ENCODE measurements at regions not wholly inside any gene's neighbourhood (a gene's known extent, or its start where the extent isn't known, plus 50 kb on each side); places are given as distances from the start of the nearest gene placed in this dataset.
"Not testable (repeated sequence)": the region's sequence is repeated elsewhere in the genome, so short reads cannot be mapped to it uniquely, and the experiment has no call there.

GRCh38 chr21:23152130-23152529, 2153.9 kb downstream of the NCAM2 start:
- ATAC-seq (replicated peaks in 1 of 4), result no peak
- H3K4me1 ChIP-seq (ENCODE audit: control insufficient read depth in 1 of 2, extremely low read depth in 1 of 2, insufficient read depth in 2 of 2, low read length in 2 of 2), result no peaks in the 10 kb centered on the region
- H3K9me3 Mint-ChIP-seq, result peaks cover 3 to 10% (median 6%) of the 10 kb centered on the region in 3 donors

GRCh38 chr21:23153842-23154241, 2155.6 kb downstream of the NCAM2 start:
- H3K4me1 Mint-ChIP-seq; H3K27ac ChIP-seq (ENCODE audit: low read length); DNase-seq; H3K27me3 Mint-ChIP-seq; H3K36me3 Mint-ChIP-seq; H3K27me3 ChIP-seq (replicated peaks in 1 of 2; ENCODE audit: control insufficient read depth in 2 of 2, extremely low read depth in 1 of 2, insufficient read depth in 2 of 2, low read length in 1 of 2); H3K9me3 Mint-ChIP-seq; POLR2A ChIA-PET; H3K36me3 ChIP-seq (ENCODE audit: control insufficient read depth in 2 of 2, extremely low read depth in 1 of 2, insufficient read depth in 1 of 2, low read length in 1 of 2); H3K4me1 ChIP-seq (ENCODE audit: control insufficient read depth in 1 of 2, extremely low read depth in 1 of 2, insufficient read depth in 2 of 2, low read length in 2 of 2); CTCF ChIA-PET; H3K4me3 Mint-ChIP-seq; H3K9me3 ChIP-seq; ATAC-seq (replicated peaks in 1 of 4); H3K4me3 ChIP-seq (ENCODE audit: control insufficient read depth in 1 of 2, extremely low read depth in 1 of 2, low read length in 1 of 2); H3K27ac Mint-ChIP-seq: not testable (repeated sequence)
- WGBS (ENCODE audit: insufficient coverage), result 71% methylated on average over 1 of the region's 3 CpGs

More at GRCh38 chr21:23152130-23152529, 2153.9 kb downstream of the NCAM2 start:
- no peak overlapping the region for H3K4me3 ChIP-seq (ENCODE audit: control insufficient read depth in 1 of 2, extremely low read depth in 1 of 2, low read length in 1 of 2)
- no peak overlapping the region for H3K27ac ChIP-seq (ENCODE audit: low read length)
- Mint-ChIP-seq H3K27ac (no peak overlapping the region), H3K27me3 (no peaks in the 10 kb centered on the region), H3K4me1 (no peaks in the 10 kb centered on the region), H3K4me3 (no peak overlapping the region), H3K36me3 (no peaks in the 10 kb centered on the region)
- H3K27me3 ChIP-seq (replicated peaks in 1 of 2; ENCODE audit: control insufficient read depth in 2 of 2, extremely low read depth in 1 of 2, insufficient read depth in 2 of 2, low read length in 1 of 2), result no peaks in the 10 kb centered on the region
- DNase-seq, result no peak
- CTCF ChIA-PET, result no interaction called here
- POLR2A ChIA-PET, result no interaction called here
- H3K36me3 ChIP-seq (ENCODE audit: control insufficient read depth in 2 of 2, extremely low read depth in 1 of 2, insufficient read depth in 1 of 2, low read length in 1 of 2), result no peaks in the 10 kb centered on the region
- H3K9me3 ChIP-seq, result no peaks in the 10 kb centered on the region
- WGBS (ENCODE audit: insufficient coverage), result no CpG with 5 or more reads among the region's 1 CpG

GRCh38 chr21:23155281-23155680, 2157.1 kb downstream of the NCAM2 start:
- Mint-ChIP-seq H3K27me3 (no peaks in the 10 kb centered on the region), H3K36me3 (no peaks in the 10 kb centered on the region), H3K27ac (no peak overlapping the region), H3K4me1 (no peaks in the 10 kb centered on the region), H3K4me3 (no peak overlapping the region), H3K9me3 (peaks cover 3 to 10% (median 6%) of the 10 kb centered on the region in 3 donors)
- ChIA-PET POLR2A (no interaction called here), CTCF (no interaction called here)
- no peak for DNase-seq
- no peak for ATAC-seq (replicated peaks in 1 of 4)
- Histone ChIP-seq H3K4me1 (ENCODE audit: control insufficient read depth in 1 of 2, extremely low read depth in 1 of 2, insufficient read depth in 2 of 2, low read length in 2 of 2) (no peaks in the 10 kb centered on the region), H3K27ac (ENCODE audit: low read length) (no peak overlapping the region), H3K9me3 (no peaks in the 10 kb centered on the region), H3K4me3 (ENCODE audit: control insufficient read depth in 1 of 2, extremely low read depth in 1 of 2, low read length in 1 of 2) (no peak overlapping the region), H3K27me3 (replicated peaks in 1 of 2; ENCODE audit: control insufficient read depth in 2 of 2, extremely low read depth in 1 of 2, insufficient read depth in 2 of 2, low read length in 1 of 2) (no peaks in the 10 kb centered on the region), H3K36me3 (ENCODE audit: control insufficient read depth in 2 of 2, extremely low read depth in 1 of 2, insufficient read depth in 1 of 2, low read length in 1 of 2) (no peaks in the 10 kb centered on the region)
- WGBS (ENCODE audit: insufficient coverage), result no CpG with 5 or more reads among the region's 2 CpGs

GRCh38 chr21:23160914-23161313, 2162.7 kb downstream of the NCAM2 start:
- Mint-ChIP-seq H3K9me3 (peaks cover 0 to 2% (median 0%) of the 10 kb centered on the region in 3 donors), H3K4me1 (no peaks in the 10 kb centered on the region), H3K36me3 (no peaks in the 10 kb centered on the region), H3K27ac (no peak overlapping the region), H3K4me3 (no peak overlapping the region), H3K27me3 (no peaks in the 10 kb centered on the region)
- DNase-seq (no peak), ATAC-seq (replicated peaks in 1 of 4) (no peak)
- Histone ChIP-seq H3K9me3 (no peaks in the 10 kb centered on the region), H3K36me3 (ENCODE audit: control insufficient read depth in 2 of 2, extremely low read depth in 1 of 2, insufficient read depth in 1 of 2, low read length in 1 of 2) (no peaks in the 10 kb centered on the region), H3K27me3 (replicated peaks in 1 of 2; ENCODE audit: control insufficient read depth in 2 of 2, extremely low read depth in 1 of 2, insufficient read depth in 2 of 2, low read length in 1 of 2) (no peaks in the 10 kb centered on the region), H3K4me1 (ENCODE audit: control insufficient read depth in 1 of 2, extremely low read depth in 1 of 2, insufficient read depth in 2 of 2, low read length in 2 of 2) (no peaks in the 10 kb centered on the region), H3K27ac (ENCODE audit: low read length) (no peak overlapping the region), H3K4me3 (ENCODE audit: control insufficient read depth in 1 of 2, extremely low read depth in 1 of 2, low read length in 1 of 2) (no peak overlapping the region)
- ChIA-PET POLR2A (no interaction called here), CTCF (no interaction called here)
- WGBS (ENCODE audit: insufficient coverage), result no CpG with 5 or more reads among the region's 1 CpG

GRCh38 chr21:23162198-23162946, 2164.2 kb downstream of the NCAM2 start:
- DNase-seq (no peak), ATAC-seq (replicated peaks in 1 of 4) (no peak)
- Histone ChIP-seq H3K27ac (ENCODE audit: low read length) (no peak overlapping the region), H3K4me1 (ENCODE audit: control insufficient read depth in 1 of 2, extremely low read depth in 1 of 2, insufficient read depth in 2 of 2, low read length in 2 of 2) (no peaks in the 10 kb centered on the region), H3K27me3 (replicated peaks in 1 of 2; ENCODE audit: control insufficient read depth in 2 of 2, extremely low read depth in 1 of 2, insufficient read depth in 2 of 2, low read length in 1 of 2) (no peaks in the 10 kb centered on the region), H3K4me3 (ENCODE audit: control insufficient read depth in 1 of 2, extremely low read depth in 1 of 2, low read length in 1 of 2) (no peak overlapping the region), H3K9me3 (no peaks in the 10 kb centered on the region), H3K36me3 (ENCODE audit: control insufficient read depth in 2 of 2, extremely low read depth in 1 of 2, insufficient read depth in 1 of 2, low read length in 1 of 2) (no peaks in the 10 kb centered on the region)
- Mint-ChIP-seq H3K4me1 (no peaks in the 10 kb centered on the region), H3K4me3 (no peak overlapping the region), H3K36me3 (no peaks in the 10 kb centered on the region), H3K27me3 (no peaks in the 10 kb centered on the region), H3K27ac (no peak overlapping the region), H3K9me3 (peaks cover 0 to 2% (median 0%) of the 10 kb centered on the region in 3 donors)
- CTCF ChIA-PET, result no interaction called here
- POLR2A ChIA-PET, result interaction anchor here in 1 of 2 donors (0.6 kb wide), 1 partner anchor 8 kb away, joined by 9 read pairs; no protein-coding TSS in a partner anchor
- 40% methylated on average over 1 of the region's 4 CpGs for WGBS (ENCODE audit: insufficient coverage)

Measured in T-cell (primary cell).